DOHH2 (cell line): ENCODE measurements at regions not wholly inside any gene's neighbourhood (a gene's known extent, or its start where the extent isn't known, plus 50 kb on each side); places are given as distances from the start of the nearest gene placed in this dataset.

ENCODE experiments used
- H3F3A ChIP-seq: fragments of 200-600 bp; sonication (generic), shearing (Covaris generic); 2 replicates; pipeline ENCODE4 v1.6.0; 2016; ENCODE audit warnings: antibody characterized with exemption, mild to moderate bottlenecking; ENCODE audit not compliant: control insufficient read depth, insufficient read depth
- H3K27ac ChIP-seq: fragments of 200-600 bp; sonication (generic); 2 replicates; pipeline ENCODE4 v1.5.1; 2014; ENCODE audit warnings: low read depth, mild to moderate bottlenecking, low read length, moderate library complexity
- H3K27me3 ChIP-seq: fragments of 200-600 bp; sonication (generic); 2 replicates; pipeline ENCODE4 v1.6.1; 2014; ENCODE audit warnings: mild to moderate bottlenecking, low read length, mixed read lengths; ENCODE audit not compliant: control insufficient read depth
- H3K36me3 ChIP-seq: fragments of 200-600 bp; sonication (generic); 2 replicates; pipeline ENCODE4 v1.6.1; 2014; ENCODE audit warnings: mild to moderate bottlenecking, low read length, moderate library complexity, mixed read lengths; ENCODE audit not compliant: control insufficient read depth
- H3K4me1 ChIP-seq: fragments of 200-600 bp; sonication (generic); 2 replicates; pipeline ENCODE4 v1.6.1; 2014; ENCODE audit warnings: mild to moderate bottlenecking, low read length, mixed read lengths; ENCODE audit not compliant: control insufficient read depth
- H3K4me2 ChIP-seq: fragments of 200-600 bp; sonication (generic); 2 replicates; pipeline ENCODE4 v1.6.0; 2014; ENCODE audit warnings: mild to moderate bottlenecking, low read length, moderate library complexity
- H3K4me3 ChIP-seq: fragments of 200-600 bp; sonication (generic); 2 replicates; pipeline ENCODE4 v1.5.1; 2014; ENCODE audit warnings: mild to moderate bottlenecking, low read length, mixed read lengths
- H3K79me2 ChIP-seq: fragments of 200-600 bp; sonication (generic); 2 replicates; pipeline ENCODE4 v1.6.1; 2014; ENCODE audit warnings: mild to moderate bottlenecking, low read length, mixed read lengths; ENCODE audit not compliant: control insufficient read depth
- H3K9me2 ChIP-seq: fragments of 200-600 bp; sonication (generic); replicated peaks from 2 replicates; pipeline ENCODE4 v1.6.1; 2014; ENCODE audit warnings: mild to moderate bottlenecking, low read length, mixed read lengths; ENCODE audit not compliant: control insufficient read depth
- H3K9me3 ChIP-seq: fragments of 200-600 bp; sonication (generic); 2 replicates; pipeline ENCODE4 v1.6.1; 2014; ENCODE audit warnings: antibody characterized with exemption, low read length, mixed read lengths; ENCODE audit not compliant: control insufficient read depth, insufficient read depth
- H4K20me1 ChIP-seq: fragments of 200-600 bp; sonication (generic); 2 replicates; pipeline ENCODE4 v1.6.0; 2014; ENCODE audit warnings: low read depth, mild to moderate bottlenecking, antibody characterized with exemption, low read length, moderate library complexity; ENCODE audit not compliant: control insufficient read depth, insufficient read depth
- CTCF ChIP-seq: fragments of 200-600 bp; sonication (generic); IDR thresholded peaks from one replicate; pipeline ENCODE4 v1.5.1; 2014; ENCODE audit warnings: antibody characterized with exemption, mild to moderate bottlenecking, low read depth, low read length; ENCODE audit not compliant: poor library complexity, severe bottlenecking
- EZH2phosphoT487 ChIP-seq: fragments of 200-600 bp; sonication (generic); IDR thresholded peaks from 2 replicates; pipeline ENCODE4 v1.6.1; 2017; ENCODE audit warnings: borderline replicate concordance, mild to moderate bottlenecking, antibody characterized with exemption, low read length, moderate library complexity, mixed read lengths

GRCh38 chr3:117144853-117145252 lies 435.3 kb downstream of the TUSC7 start:
- Histone ChIP-seq H4K20me1 (no peaks in the 10 kb centered on the region), H3K27ac (no peak overlapping the region), H3K27me3 (no peaks in the 10 kb centered on the region), H3K79me2 (no peaks in the 10 kb centered on the region), H3K4me2 (no peak overlapping the region), H3F3A (no peaks in the 10 kb centered on the region), H3K36me3 (no peaks in the 10 kb centered on the region), H3K9me2 (no peaks in the 10 kb centered on the region), H3K4me1 (peaks cover 14% of the 10 kb centered on the region), H3K4me3 (no peak overlapping the region), H3K9me3 (no peaks in the 10 kb centered on the region)
- TF ChIP-seq CTCF: no peak
- TF ChIP-seq EZH2phosphoT487: no peak

GRCh38 chr3:117145677-117146076 lies 436.1 kb downstream of the TUSC7 start:
- Histone ChIP-seq H3K36me3 (no peaks in the 10 kb centered on the region), H3K4me1 (peaks cover 14% of the 10 kb centered on the region), H3K27me3 (no peaks in the 10 kb centered on the region), H4K20me1 (no peaks in the 10 kb centered on the region), H3K9me2 (no peaks in the 10 kb centered on the region), H3K27ac (no peak overlapping the region), H3K9me3 (no peaks in the 10 kb centered on the region), H3K4me3 (no peak overlapping the region), H3K79me2 (no peaks in the 10 kb centered on the region), H3F3A (no peaks in the 10 kb centered on the region), H3K4me2 (no peak overlapping the region)
- TF ChIP-seq EZH2phosphoT487 (no peak), CTCF (no peak)

- Histone ChIP-seq H3K4me3 (no peak overlapping the region), H3K27me3 (no peaks in the 10 kb centered on the region), H3F3A (no peaks in the 10 kb centered on the region), H3K4me2 (no peak overlapping the region), H3K79me2 (no peaks in the 10 kb centered on the region), H3K9me2 (no peaks in the 10 kb centered on the region), H3K27ac (no peak overlapping the region), H3K9me3 (no peaks in the 10 kb centered on the region), H3K4me1 (peaks cover 14% of the 10 kb centered on the region), H4K20me1 (no peaks in the 10 kb centered on the region), H3K36me3 (no peaks in the 10 kb centered on the region)
- TF ChIP-seq CTCF (no peak), EZH2phosphoT487 (no peak)
Measured at GRCh38 chr3:117146571-117146970, 437.0 kb downstream of the TUSC7 start.

GRCh38 chr3:117149584-117149983 lies 440.0 kb downstream of the TUSC7 start:
- Histone ChIP-seq H3K4me2 (no peak overlapping the region), H3K27ac (no peak overlapping the region), H3K9me2 (no peaks in the 10 kb centered on the region), H3F3A (no peaks in the 10 kb centered on the region), H3K9me3 (no peaks in the 10 kb centered on the region), H3K4me3 (no peak overlapping the region), H3K36me3 (no peaks in the 10 kb centered on the region), H3K4me1 (peaks cover 12% of the 10 kb centered on the region), H3K79me2 (no peaks in the 10 kb centered on the region), H3K27me3 (no peaks in the 10 kb centered on the region), H4K20me1 (no peaks in the 10 kb centered on the region)
- no peak for TF ChIP-seq EZH2phosphoT487
- no peak for TF ChIP-seq CTCF
